GM23338 (cell line): ENCODE measurements at regions not wholly inside any gene's neighbourhood (a gene's known extent, or its start where the extent isn't known, plus 50 kb on each side); places are given as distances from the start of the nearest gene placed in this dataset.

Experiments
- CREB1 ChIP-seq: fragments of 250-450 bp; sonication (Bioruptor Pico); IDR thresholded peaks from 2 replicates; pipeline ENCODE4 v1.5.0; 2020; ENCODE audit warnings: low read depth, mild to moderate bottlenecking, moderate library complexity
- EZH2 ChIP-seq: fragments of 200-600 bp; sonication (generic); IDR thresholded peaks from one replicate; pipeline ENCODE4 v1.8.0; 2017; ENCODE audit warnings: antibody characterized with exemption, mild to moderate bottlenecking, low read depth; ENCODE audit not compliant: unreplicated experiment
- EZH2phosphoT487 ChIP-seq: fragments of 200-600 bp; sonication (generic); IDR thresholded peaks from one replicate; pipeline ENCODE4 v1.8.1; 2018; ENCODE audit warnings: antibody characterized with exemption; ENCODE audit not compliant: unreplicated experiment
- JUNB ChIP-seq: IDR thresholded peaks from one replicate; pipeline ENCODE4 v1.6.1; 2016; ENCODE audit warnings: antibody characterized with exemption; ENCODE audit not compliant: unreplicated experiment
- POLR2AphosphoS5 ChIP-seq: IDR thresholded peaks from 2 replicates; pipeline ENCODE4 v1.6.1; 2016; ENCODE audit warnings: antibody characterized with exemption, low read depth
- REST ChIP-seq: IDR thresholded peaks from one replicate; pipeline ENCODE4 v1.6.1; 2018; ENCODE audit warnings: antibody characterized with exemption; ENCODE audit not compliant: unreplicated experiment
- STAT1 ChIP-seq: IDR thresholded peaks from one replicate; pipeline ENCODE4 v1.6.1; 2016; ENCODE audit warnings: antibody characterized with exemption; ENCODE audit not compliant: unreplicated experiment
- ZNF331 ChIP-seq: fragments of 250-450 bp; sonication (Bioruptor Pico); IDR thresholded peaks from 2 replicates; pipeline ENCODE4 v1.5.0; 2020; ENCODE audit warnings: low read depth, mild to moderate bottlenecking, moderate library complexity
- ZNF462 ChIP-seq: fragments of 250-450 bp; sonication (Bioruptor Pico); IDR thresholded peaks from 2 replicates; pipeline ENCODE4 v1.5.0; 2020; ENCODE audit warnings: mild to moderate bottlenecking, moderate library complexity
- TF ChIP-seq, protein P1 (sequence below), 2 experiments: fragments of 200-600 bp in 1 of 2; sonication (generic) in 1 of 2; conservative IDR thresholded peaks; 2 replicates each; pipeline versions ENCODE4 v1.5.1 to v1.6.1; 2016 to 2017; ENCODE audit warnings: antibody characterized with exemption in 2 of 2, low read depth in 2 of 2, mild to moderate bottlenecking in 2 of 2, moderate library complexity in 1 of 2
- TF ChIP-seq, protein P2 (sequence below): IDR thresholded peaks from 2 replicates; pipeline ENCODE4 v1.6.1; 2016; ENCODE audit warnings: antibody characterized with exemption

DNA sequence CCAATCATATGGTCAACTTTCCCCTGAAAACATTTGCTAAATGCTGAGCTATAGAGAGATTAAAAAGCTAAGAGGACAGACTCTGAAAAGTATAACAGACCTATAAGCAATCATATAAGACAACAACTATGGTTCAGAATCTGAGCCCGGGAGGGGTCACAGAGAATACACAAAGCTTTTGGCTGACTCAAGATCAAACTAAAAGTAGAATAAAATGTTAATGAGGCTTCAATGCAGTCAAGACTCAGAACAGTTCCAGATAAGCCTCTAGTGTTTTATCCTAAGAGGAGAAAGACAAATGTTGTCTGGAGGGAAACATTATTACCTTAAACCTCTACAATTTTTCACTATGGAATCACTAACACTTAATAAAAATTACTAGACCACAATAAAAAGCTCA lies 175.4 kb upstream of the VEGFC start:
- TF ChIP-seq, protein P1, sequence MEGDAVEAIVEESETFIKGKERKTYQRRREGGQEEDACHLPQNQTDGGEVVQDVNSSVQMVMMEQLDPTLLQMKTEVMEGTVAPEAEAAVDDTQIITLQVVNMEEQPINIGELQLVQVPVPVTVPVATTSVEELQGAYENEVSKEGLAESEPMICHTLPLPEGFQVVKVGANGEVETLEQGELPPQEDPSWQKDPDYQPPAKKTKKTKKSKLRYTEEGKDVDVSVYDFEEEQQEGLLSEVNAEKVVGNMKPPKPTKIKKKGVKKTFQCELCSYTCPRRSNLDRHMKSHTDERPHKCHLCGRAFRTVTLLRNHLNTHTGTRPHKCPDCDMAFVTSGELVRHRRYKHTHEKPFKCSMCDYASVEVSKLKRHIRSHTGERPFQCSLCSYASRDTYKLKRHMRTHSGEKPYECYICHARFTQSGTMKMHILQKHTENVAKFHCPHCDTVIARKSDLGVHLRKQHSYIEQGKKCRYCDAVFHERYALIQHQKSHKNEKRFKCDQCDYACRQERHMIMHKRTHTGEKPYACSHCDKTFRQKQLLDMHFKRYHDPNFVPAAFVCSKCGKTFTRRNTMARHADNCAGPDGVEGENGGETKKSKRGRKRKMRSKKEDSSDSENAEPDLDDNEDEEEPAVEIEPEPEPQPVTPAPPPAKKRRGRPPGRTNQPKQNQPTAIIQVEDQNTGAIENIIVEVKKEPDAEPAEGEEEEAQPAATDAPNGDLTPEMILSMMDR (conservative IDR thresholded peaks at IDR 0.05; ENCODE audit: low read depth in 2 of 2), result no peak
- TF ChIP-seq CREB1 (CRISPR knock-in tag) (no peak), REST (no peak), POLR2AphosphoS5 (no peak), EZH2phosphoT487 (no peak), EZH2 (no peak), JUNB (no peak), STAT1 (no peak), ZNF462 (CRISPR knock-in tag) (no peak), ZNF331 (CRISPR knock-in tag) (no peak)
- TF ChIP-seq, protein P2, sequence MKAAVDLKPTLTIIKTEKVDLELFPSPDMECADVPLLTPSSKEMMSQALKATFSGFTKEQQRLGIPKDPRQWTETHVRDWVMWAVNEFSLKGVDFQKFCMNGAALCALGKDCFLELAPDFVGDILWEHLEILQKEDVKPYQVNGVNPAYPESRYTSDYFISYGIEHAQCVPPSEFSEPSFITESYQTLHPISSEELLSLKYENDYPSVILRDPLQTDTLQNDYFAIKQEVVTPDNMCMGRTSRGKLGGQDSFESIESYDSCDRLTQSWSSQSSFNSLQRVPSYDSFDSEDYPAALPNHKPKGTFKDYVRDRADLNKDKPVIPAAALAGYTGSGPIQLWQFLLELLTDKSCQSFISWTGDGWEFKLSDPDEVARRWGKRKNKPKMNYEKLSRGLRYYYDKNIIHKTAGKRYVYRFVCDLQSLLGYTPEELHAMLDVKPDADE, result no peak
